CD14-positive monocyte (primary cell): ENCODE measurements at regions not wholly inside any gene's neighbourhood (a gene's known extent, or its start where the extent isn't known, plus 50 kb on each side); places are given as distances from the start of the nearest gene placed in this dataset.

Experiments used
- DNase-seq, 3 donors: peaks; one replicate each; pipeline ENCODE4 v3.0.0-alpha.2; 2011 to 2022
- H2AFZ ChIP-seq: 2 replicates; pipeline ENCODE4 v1.6.0; 2012; ENCODE audit warnings: mild to moderate bottlenecking, low read depth, low read length, inconsistent platforms; ENCODE audit not compliant: insufficient read depth, poor library complexity, severe bottlenecking
- H3K27ac ChIP-seq, 2 donors: 1 replicate in 1 of 2; 2 replicates in 1 of 2; pipeline ENCODE4 v1.5.1; 2012 to 2013; ENCODE audit warnings: low read length in 2 of 2, control low read depth in 1 of 2, inconsistent platforms in 1 of 2, low read depth in 1 of 2, mild to moderate bottlenecking in 1 of 2
- H3K27me3 ChIP-seq, 2 donors: one replicate each; pipeline versions ENCODE4 v1.6.0 to v1.6.1; 2011 to 2013; ENCODE audit warnings: low read length in 2 of 2; ENCODE audit not compliant: control insufficient read depth in 2 of 2, insufficient read depth in 2 of 2
- H3K36me3 ChIP-seq, 2 donors: replicated peaks in 1 of 2; 1 replicate in 1 of 2; 2 replicates in 1 of 2; pipeline versions ENCODE4 v1.5.1 to v1.6.1; 2012 to 2013; ENCODE audit warnings: low read length in 2 of 2, control low read depth in 1 of 2, inconsistent platforms in 1 of 2, mild to moderate bottlenecking in 1 of 2; ENCODE audit not compliant: insufficient read depth in 2 of 2, control insufficient read depth in 1 of 2
- H3K4me1 ChIP-seq, 2 donors: 1 replicate in 1 of 2; 2 replicates in 1 of 2; pipeline versions ENCODE4 v1.5.1 to v1.6.1; 2012 to 2013; ENCODE audit warnings: low read length in 2 of 2, control low read depth in 1 of 2, inconsistent platforms in 1 of 2, mild to moderate bottlenecking in 1 of 2, moderate library complexity in 1 of 2; ENCODE audit not compliant: insufficient read depth in 2 of 2, control insufficient read depth in 1 of 2
- H3K4me2 ChIP-seq: replicated peaks from 2 replicates; pipeline ENCODE3; 2012; ENCODE audit warnings: low read length, moderate library complexity, mild to moderate bottlenecking; ENCODE audit not compliant: poor library complexity, severe bottlenecking; ENCODE audit errors: extremely low read depth
- H3K4me3 ChIP-seq, 3 experiments: fragments of 200-600 bp in 1 of 3; sonication (generic) in 1 of 3; replicated peaks in 1 of 3; 1 replicate in 2 of 3; 2 replicates in 1 of 3; pipeline ENCODE4 v1.5.1; 2011 to 2013; ENCODE audit warnings: low read length in 3 of 3, mild to moderate bottlenecking in 3 of 3, control low read depth in 2 of 3, low read depth in 2 of 3, inconsistent platforms in 1 of 3, moderate library complexity in 1 of 3
- H3K79me2 ChIP-seq: 2 replicates; pipeline ENCODE4 v1.6.0; 2012; ENCODE audit warnings: mild to moderate bottlenecking, control low read depth, inconsistent platforms, low read length, moderate library complexity; ENCODE audit not compliant: insufficient read depth
- H3K9ac ChIP-seq: 2 replicates; pipeline ENCODE4 v1.6.0; 2017; ENCODE audit warnings: low read length, mild to moderate bottlenecking; ENCODE audit not compliant: insufficient read depth, poor library complexity, severe bottlenecking
- H3K9me3 ChIP-seq, 2 donors: replicated peaks in 1 of 2; 1 replicate in 1 of 2; 2 replicates in 1 of 2; pipeline versions ENCODE4 v1.5.1 to v1.6.1; 2012 to 2013; ENCODE audit warnings: low read length in 2 of 2, control low read depth in 1 of 2; ENCODE audit not compliant: control insufficient read depth in 1 of 2, insufficient read depth in 1 of 2
- H4K20me1 ChIP-seq: 2 replicates; pipeline ENCODE4 v1.6.0; 2012; ENCODE audit warnings: mild to moderate bottlenecking, low read length, control low read depth, moderate library complexity; ENCODE audit not compliant: insufficient read depth
- H3K27ac Mint-ChIP-seq, 7 donors: one replicate each; pipeline ENCODE4 v1.8.0; 2020; ENCODE audit warnings: mild to moderate bottlenecking in 7 of 7, mixed read lengths in 7 of 7, moderate library complexity in 6 of 7, inconsistent platforms in 2 of 7
- H3K27me3 Mint-ChIP-seq, 3 donors: one replicate each; pipeline ENCODE4 v1.8.0; 2021 to 2022; ENCODE audit warnings: low read depth in 3 of 3, mild to moderate bottlenecking in 3 of 3, mixed read lengths in 3 of 3, moderate library complexity in 3 of 3, inconsistent platforms in 1 of 3
- H3K36me3 Mint-ChIP-seq, 2 donors: one replicate each; pipeline ENCODE4 v1.8.0; 2020; ENCODE audit warnings: mixed read lengths in 2 of 2, inconsistent platforms in 1 of 2, mild to moderate bottlenecking in 1 of 2
- H3K4me1 Mint-ChIP-seq: one replicate; pipeline ENCODE4 v1.8.0; 2020; ENCODE audit warnings: mild to moderate bottlenecking, mixed read lengths
- H3K4me3 Mint-ChIP-seq, 2 donors: one replicate each; pipeline ENCODE4 v1.8.0; 2020; ENCODE audit warnings: mild to moderate bottlenecking in 2 of 2, mixed read lengths in 2 of 2, moderate library complexity in 1 of 2
- H3K9me3 Mint-ChIP-seq, 7 donors: one replicate each; pipeline ENCODE4 v1.8.0; 2020 to 2022; ENCODE audit warnings: mixed read lengths in 7 of 7, mild to moderate bottlenecking in 6 of 7, moderate library complexity in 6 of 7, inconsistent platforms in 2 of 7
- CTCF ChIP-seq: fragments of 200-600 bp; IDR thresholded peaks from one replicate; pipeline ENCODE4 v1.8.0; 2022; ENCODE audit warnings: antibody characterized with exemption, mild to moderate bottlenecking
- WGBS: methylation state at CpG from one replicate; pipeline ENCODE4 v1.1.5; 2013; ENCODE audit warnings: missing lambda C conversion rate; ENCODE audit not compliant: insufficient coverage; 5-methylcytosine and 5-hydroxymethylcytosine counted together
- intact Hi-C, 2 donors: fragments of 100-400 bp; cut with micrococcal nuclease; formaldehyde crosslinking; loops; one replicate each; pipeline versions ENCODE4 v1.15.0 to v1.15.1; 2023

- Histone ChIP-seq H3K9ac (no peak overlapping the region), H3K4me2 (no peak overlapping the region), H3K27me3 (no peaks in the 10 kb centered on the region), H2AFZ (no peak overlapping the region), H3K4me1 (no peaks in the 10 kb centered on the region), H3K9me3 (peaks cover 0 to 3% of the 10 kb centered on the region in 2 donors), H4K20me1 (no peaks in the 10 kb centered on the region), H3K27ac (no peak overlapping the region), H3K36me3 (no peaks in the 10 kb centered on the region), H3K79me2 (no peaks in the 10 kb centered on the region), H3K4me3 (no peak overlapping the region)
- DNase-seq = no peak
- Mint-ChIP-seq H3K9me3 (peaks cover 0 to 7% (median 2%) of the 10 kb centered on the region in 7 donors), H3K4me3 (no peak overlapping the region), H3K36me3 (no peaks in the 10 kb centered on the region), H3K4me1 (no peaks in the 10 kb centered on the region), H3K27ac (no peak overlapping the region), H3K27me3 (no peaks in the 10 kb centered on the region)
- intact Hi-C loops = no loop called here
- no CpG with 5 or more reads among the region's 4 CpGs for WGBS
- TF ChIP-seq CTCF = no peak
Observed at GRCh38 chr13:65946387-65946786, 1283.7 kb downstream of the PCDH9 start.

- no peak overlapping the region for H3K4me3 Mint-ChIP-seq
- peaks cover 0 to 3% (median 0%) of the 10 kb centered on the region in 7 donors for H3K9me3 Mint-ChIP-seq
- DNase-seq = no peak
- no peak overlapping the region for H3K9ac ChIP-seq
- no peak for TF ChIP-seq CTCF
- H3K4me1 Mint-ChIP-seq = no peaks in the 10 kb centered on the region
- H3K36me3 Mint-ChIP-seq = no peaks in the 10 kb centered on the region
- no peaks in the 10 kb centered on the region for H3K9me3 ChIP-seq
- 86% methylated on average over 1 of the region's 3 CpGs for WGBS
- no peaks in the 10 kb centered on the region for H3K27me3 ChIP-seq
- no peak overlapping the region for H3K4me2 ChIP-seq
- no peak overlapping the region for H3K4me3 ChIP-seq
- no peaks in the 10 kb centered on the region for H4K20me1 ChIP-seq
- no peaks in the 10 kb centered on the region for H3K36me3 ChIP-seq
- no peaks in the 10 kb centered on the region for H3K79me2 ChIP-seq
- intact Hi-C loops = no loop called here
- no peaks in the 10 kb centered on the region for H3K27me3 Mint-ChIP-seq
- H3K4me1 ChIP-seq = no peaks in the 10 kb centered on the region
- H3K27ac ChIP-seq = no peak overlapping the region
- H3K27ac Mint-ChIP-seq = no peak overlapping the region
- no peak overlapping the region for H2AFZ ChIP-seq
Observed at GRCh38 chr13:65943708-65944107, 1286.4 kb downstream of the PCDH9 start.
